ENCODE measurements at regions not wholly inside any gene's neighbourhood (a gene's known extent, or its start where the extent isn't known, plus 50 kb on each side); places are given as distances from the start of the nearest gene placed in this dataset.

DNA sequence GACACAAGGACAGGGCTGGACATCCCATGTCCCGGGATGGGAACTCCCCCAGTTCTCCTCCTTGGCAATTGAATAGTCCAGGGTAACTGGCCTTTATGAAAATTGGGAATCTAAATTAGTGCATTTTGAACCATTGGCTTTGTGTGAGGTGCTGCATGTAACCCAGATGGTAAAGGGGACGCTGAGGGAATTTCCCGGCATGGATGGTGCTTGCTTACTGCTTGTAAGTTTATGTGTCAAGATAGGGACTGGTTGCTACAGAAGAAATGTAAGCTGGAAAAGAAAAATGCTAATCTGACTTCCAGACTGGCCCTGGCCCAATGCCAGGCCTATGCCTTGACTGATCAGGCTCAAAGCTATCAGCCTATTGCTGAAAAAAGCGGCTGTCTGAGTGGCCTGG, 1096.7 kb upstream of the DDX18 start:
- no peak overlapping the region for H3K14ac ChIP-seq (replicated peaks; ENCODE audit: low read depth, low read length)
- H4K5ac ChIP-seq (ENCODE audit: low read depth, low read length), result no peak overlapping the region
- ChIA-PET CTCF (no interaction called here), POLR2A (ENCODE audit: unreplicated experiment) (no interaction called here)
- H3K23ac ChIP-seq (ENCODE audit: low read depth, low read length), result no peak overlapping the region
- no peak overlapping the region for H3K4me2 ChIP-seq (ENCODE audit: low read depth, low read length)
- no peak overlapping the region for H2AFZ ChIP-seq (replicated peaks; ENCODE audit: low read length, poor library complexity)
- TF ChIP-seq CEBPB (IDR thresholded peaks at IDR 0.05; ENCODE audit: low read depth, low read length), result no peak
- in situ Hi-C loops (cut with MboI; ENCODE audit: low sequenced_read_pairs) (no loop called here), dilution Hi-C loops (cut with HindIII; ENCODE audit: low sequenced_read_pairs, unreplicated experiment) (no loop called here), intact Hi-C loops (cut with micrococcal nuclease) (no loop called here)
- H3K4ac ChIP-seq (ENCODE audit: low read depth, low read length), result no peak overlapping the region
- no peak overlapping the region for H3K4me3 ChIP-seq (ENCODE audit: insufficient read depth, low read depth, low read length)
- H2AK5ac ChIP-seq (ENCODE audit: low read depth, low read length), result no peak overlapping the region
- no peaks in the 10 kb centered on the region for H3K4me1 ChIP-seq (ENCODE audit: control insufficient read depth, insufficient read depth, low read length)
- no peaks in the 10 kb centered on the region for H3K79me1 ChIP-seq (ENCODE audit: low read depth in 1 of 2, low read length in 2 of 2)
- H2AK9ac ChIP-seq (replicated peaks; ENCODE audit: low read depth, low read length, poor library complexity), result no peak overlapping the region
- no TSS peak for BruUV-seq (replicated peaks)
- no peak overlapping the region for H3K56ac ChIP-seq (ENCODE audit: extremely low read depth, insufficient read depth, low read length)
- no peak overlapping the region for H3K9ac ChIP-seq (ENCODE audit: low read depth, low read length)
- H3K27me3 ChIP-seq (ENCODE audit: control insufficient read depth, insufficient read depth, low read length), result no peaks in the 10 kb centered on the region
- H4K8ac ChIP-seq (ENCODE audit: low read depth in 2 of 2, low read length in 2 of 2), result no peak overlapping the region
- H3K9me3 ChIP-seq (ENCODE audit: control insufficient read depth, insufficient read depth, low read length), result peaks cover 6% of the 10 kb centered on the region; the same call in 1 of the 2 replicates
- no peaks in the 10 kb centered on the region for H3K9me1 ChIP-seq (ENCODE audit: insufficient read depth, low read length)
- no peak for DNase-seq
- H2BK120ac ChIP-seq (ENCODE audit: low read depth, low read length), result no peak overlapping the region
- WGBS, 2 experiments (ENCODE audit: extremely low coverage in 2 of 2, insufficient read length in 1 of 2), result no CpG with 5 or more reads among the region's 4 CpGs
- no peak overlapping the region for H3K27ac ChIP-seq (ENCODE audit: insufficient read depth, low read length)
- no peak overlapping the region for H2BK5ac ChIP-seq (ENCODE audit: low read depth, low read length, poor library complexity, severe bottlenecking)
- no peak overlapping the region for H2BK15ac ChIP-seq (ENCODE audit: low read depth, low read length)
- H3K36me3 ChIP-seq (ENCODE audit: control insufficient read depth, insufficient read depth, low read length), result no peaks in the 10 kb centered on the region
- no peak for ATAC-seq (ENCODE audit: low read depth)
- H4K20me1 ChIP-seq (ENCODE audit: insufficient read depth, low read length), result no peaks in the 10 kb centered on the region
- H3K18ac ChIP-seq (ENCODE audit: low read depth, low read length), result no peak overlapping the region
- H2BK20ac ChIP-seq (ENCODE audit: low read depth, low read length), result no peak overlapping the region
- no peak overlapping the region for H4K91ac ChIP-seq (ENCODE audit: insufficient read depth, low read depth, low read length)
